ENCODE measurements at regions not wholly inside any gene's neighbourhood (a gene's known extent, or its start where the extent isn't known, plus 50 kb on each side); places are given as distances from the start of the nearest gene placed in this dataset.

DNA sequence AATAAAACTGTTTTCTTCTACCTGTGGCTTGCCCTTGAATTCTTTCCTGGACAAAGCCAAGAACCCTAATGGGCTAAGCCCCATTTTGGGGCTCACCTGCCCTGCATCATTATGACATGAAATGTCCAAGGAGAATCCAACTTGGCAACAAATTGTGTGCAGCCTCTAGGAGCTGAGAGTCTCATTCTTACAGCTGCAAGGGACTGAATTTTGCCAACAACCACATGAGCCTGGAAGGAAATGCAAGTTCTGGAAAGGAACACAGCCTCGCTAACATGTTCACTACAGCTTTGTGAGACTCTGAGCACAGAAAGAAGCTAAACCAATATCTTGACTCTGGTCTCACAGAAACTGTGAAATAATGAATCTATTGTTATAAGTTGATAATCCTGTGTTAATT, 94.8 kb upstream of the CDH12 start:
- Histone ChIP-seq H3K4me3 (ENCODE audit: low read depth, low read length) (no peak overlapping the region), H3K27me3 (no peaks in the 10 kb centered on the region), H3K9me3 (no peaks in the 10 kb centered on the region), H3K36me3 (no peaks in the 10 kb centered on the region), H3K4me1 (no peaks in the 10 kb centered on the region)
- TF ChIP-seq, protein P1, sequence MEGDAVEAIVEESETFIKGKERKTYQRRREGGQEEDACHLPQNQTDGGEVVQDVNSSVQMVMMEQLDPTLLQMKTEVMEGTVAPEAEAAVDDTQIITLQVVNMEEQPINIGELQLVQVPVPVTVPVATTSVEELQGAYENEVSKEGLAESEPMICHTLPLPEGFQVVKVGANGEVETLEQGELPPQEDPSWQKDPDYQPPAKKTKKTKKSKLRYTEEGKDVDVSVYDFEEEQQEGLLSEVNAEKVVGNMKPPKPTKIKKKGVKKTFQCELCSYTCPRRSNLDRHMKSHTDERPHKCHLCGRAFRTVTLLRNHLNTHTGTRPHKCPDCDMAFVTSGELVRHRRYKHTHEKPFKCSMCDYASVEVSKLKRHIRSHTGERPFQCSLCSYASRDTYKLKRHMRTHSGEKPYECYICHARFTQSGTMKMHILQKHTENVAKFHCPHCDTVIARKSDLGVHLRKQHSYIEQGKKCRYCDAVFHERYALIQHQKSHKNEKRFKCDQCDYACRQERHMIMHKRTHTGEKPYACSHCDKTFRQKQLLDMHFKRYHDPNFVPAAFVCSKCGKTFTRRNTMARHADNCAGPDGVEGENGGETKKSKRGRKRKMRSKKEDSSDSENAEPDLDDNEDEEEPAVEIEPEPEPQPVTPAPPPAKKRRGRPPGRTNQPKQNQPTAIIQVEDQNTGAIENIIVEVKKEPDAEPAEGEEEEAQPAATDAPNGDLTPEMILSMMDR (IDR thresholded peaks at IDR 0.05; ENCODE audit: low read depth, low read length): no peak
- DNase-seq: no peak

DNA sequence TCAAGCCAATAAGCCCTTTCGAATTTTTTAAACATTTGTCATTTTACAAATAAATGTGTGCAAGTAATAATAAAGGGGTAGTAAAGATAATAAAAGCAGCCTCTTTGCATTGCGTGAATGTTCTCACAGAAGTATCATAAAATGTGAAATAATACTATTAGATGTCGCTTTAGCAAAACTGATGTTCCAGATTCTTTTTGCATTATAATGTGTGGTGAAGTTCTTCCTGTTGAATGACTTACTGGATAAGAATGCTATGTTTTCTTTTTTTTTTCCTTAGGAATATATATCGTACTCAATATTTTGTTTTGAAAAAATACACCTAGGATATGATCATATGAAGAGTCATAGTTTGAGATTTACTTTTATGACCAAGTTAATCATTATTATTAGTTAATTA, 85.2 kb upstream of the CDH12 start:
- no peak for DNase-seq
- no peaks in the 10 kb centered on the region for H3K9me3 ChIP-seq
- no peaks in the 10 kb centered on the region for H3K4me1 ChIP-seq
- TF ChIP-seq, protein P1 (IDR thresholded peaks at IDR 0.05; ENCODE audit: low read depth, low read length): no peak
- H3K4me3 ChIP-seq (ENCODE audit: low read depth, low read length): no peak overlapping the region
- no peaks in the 10 kb centered on the region for H3K27me3 ChIP-seq
- H3K36me3 ChIP-seq: no peaks in the 10 kb centered on the region

DNA sequence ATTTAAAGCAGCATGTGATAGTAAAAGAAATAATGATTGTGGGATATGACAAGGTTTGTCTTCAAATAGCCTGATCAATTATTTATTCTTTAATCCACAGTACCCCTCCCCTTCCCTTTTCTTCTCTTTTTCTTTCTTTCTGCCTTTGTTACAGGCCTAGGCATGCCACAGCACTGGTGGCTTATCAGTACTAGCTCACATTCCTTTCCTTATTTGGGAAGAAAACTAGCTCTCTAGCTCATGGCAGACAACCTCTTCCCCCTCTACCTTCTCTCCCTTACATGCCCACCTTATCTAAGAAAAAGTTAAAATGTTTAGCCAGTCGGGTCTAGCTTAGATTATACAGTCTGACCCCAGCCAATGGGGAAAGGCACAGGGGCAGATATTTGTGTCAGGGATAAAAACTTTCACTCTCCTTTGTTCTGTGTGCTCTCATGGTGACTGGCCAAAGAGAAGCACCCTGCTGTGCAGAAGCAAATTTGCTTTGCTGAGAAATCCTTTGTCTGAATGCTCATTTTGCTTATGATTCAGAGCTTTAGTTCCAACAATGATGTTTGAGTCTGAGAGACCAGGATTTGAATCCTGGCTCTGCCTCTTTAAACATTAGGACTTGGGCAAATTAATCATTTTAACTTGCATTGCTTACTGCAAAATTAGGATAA, 75.8 kb upstream of the CDH12 start:
- no peak for DNase-seq
- no peaks in the 10 kb centered on the region for H3K27me3 ChIP-seq
- no peaks in the 10 kb centered on the region for H3K4me1 ChIP-seq
- no peak overlapping the region for H3K4me3 ChIP-seq (ENCODE audit: low read depth, low read length)
- no peaks in the 10 kb centered on the region for H3K36me3 ChIP-seq
- H3K9me3 ChIP-seq: no peaks in the 10 kb centered on the region
- TF ChIP-seq, protein P1 (IDR thresholded peaks at IDR 0.05; ENCODE audit: low read depth, low read length): no peak

DNA sequence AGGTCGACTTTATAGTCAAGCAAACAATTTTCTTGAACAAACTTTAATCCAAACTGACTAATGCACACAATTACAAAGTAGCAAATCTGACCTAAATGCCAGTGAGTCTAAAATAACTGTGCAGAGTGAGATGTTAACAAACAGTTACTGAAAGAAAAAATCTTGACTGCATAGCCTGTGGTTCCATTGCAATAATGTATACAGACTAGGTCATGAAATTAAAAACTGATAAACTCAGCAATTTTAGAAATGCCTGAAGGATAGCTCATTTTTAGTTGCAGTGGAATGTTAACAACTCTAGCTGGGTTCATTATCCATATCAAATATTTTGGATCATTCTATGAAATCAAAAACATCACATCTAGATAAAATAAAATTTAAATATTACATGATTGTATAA, 73.4 kb upstream of the CDH12 start:
- Histone ChIP-seq H3K4me3 (ENCODE audit: low read depth, low read length) (no peak overlapping the region), H3K27me3 (no peaks in the 10 kb centered on the region), H3K4me1 (no peaks in the 10 kb centered on the region), H3K9me3 (no peaks in the 10 kb centered on the region), H3K36me3 (no peaks in the 10 kb centered on the region)
- TF ChIP-seq, protein P1 (IDR thresholded peaks at IDR 0.05; ENCODE audit: low read depth, low read length): no peak
- no peak for DNase-seq

DNA sequence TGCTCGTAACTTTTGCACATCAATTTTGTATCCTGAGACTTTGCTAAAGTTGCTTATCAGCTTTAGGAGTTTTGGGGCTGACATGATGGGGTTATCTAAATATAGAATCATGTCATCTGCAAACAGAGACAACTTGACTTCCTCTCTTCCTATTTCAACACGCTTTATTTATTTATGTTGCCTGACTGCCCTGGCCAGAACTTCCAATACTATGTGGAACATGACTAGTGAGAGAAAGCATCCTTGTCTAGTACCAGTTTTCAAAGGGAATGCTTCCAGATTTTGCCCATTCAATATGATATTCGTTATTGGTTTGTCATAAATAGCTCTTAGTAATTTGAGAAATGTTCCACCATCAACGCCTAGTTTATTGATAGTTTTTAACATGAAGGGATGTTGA, 65.4 kb upstream of the CDH12 start:
- H3K36me3 ChIP-seq: no peaks in the 10 kb centered on the region
- TF ChIP-seq, protein P1 (IDR thresholded peaks at IDR 0.05; ENCODE audit: low read depth, low read length): no peak
- peaks cover 3% of the 10 kb centered on the region; the same call in 1 of the 2 replicates for H3K27me3 ChIP-seq
- no peak overlapping the region for H3K4me3 ChIP-seq (ENCODE audit: low read depth, low read length)
- H3K9me3 ChIP-seq: no peaks in the 10 kb centered on the region
- no peak for DNase-seq
- H3K4me1 ChIP-seq: no peaks in the 10 kb centered on the region

DNA sequence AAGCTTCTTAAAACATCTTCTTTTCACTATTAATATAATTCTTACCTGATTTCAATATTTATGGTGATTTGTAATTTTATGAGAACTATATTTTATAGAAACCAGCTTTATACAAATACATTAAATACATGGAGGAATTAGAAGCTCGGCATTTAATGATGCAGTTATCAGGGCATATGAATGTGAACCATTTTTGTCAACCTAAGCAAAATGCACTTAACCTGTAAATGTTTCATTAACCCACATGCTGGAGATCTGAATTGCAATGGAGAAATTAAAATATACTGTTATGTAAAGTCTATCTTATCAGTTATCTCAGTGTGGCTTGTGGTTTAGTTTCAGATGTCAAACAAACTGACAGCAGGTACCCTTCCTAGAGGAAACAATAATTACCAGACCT, 63.2 kb upstream of the CDH12 start:
- H3K9me3 ChIP-seq: no peaks in the 10 kb centered on the region
- no peaks in the 10 kb centered on the region for H3K4me1 ChIP-seq
- no peak for DNase-seq
- H3K27me3 ChIP-seq: peaks cover 3% of the 10 kb centered on the region
- no peaks in the 10 kb centered on the region for H3K36me3 ChIP-seq
- TF ChIP-seq, protein P1 (IDR thresholded peaks at IDR 0.05; ENCODE audit: low read depth, low read length): no peak
- H3K4me3 ChIP-seq (ENCODE audit: low read depth, low read length): no peak overlapping the region

Measured in BE2C (cell line).